AG09319 (cell line): ENCODE measurements at regions not wholly inside any gene's neighbourhood (a gene's known extent, or its start where the extent isn't known, plus 50 kb on each side); places are given as distances from the start of the nearest gene placed in this dataset.
"Not testable (repeated sequence)": the region's sequence is repeated elsewhere in the genome, so short reads cannot be mapped to it uniquely, and the experiment has no call there.

ENCODE experiments used
- DNase-seq: peaks from one replicate; pipeline ENCODE4 v3.0.0-alpha.2; 2010; ENCODE audit warnings: low read depth; ENCODE audit errors: extremely low read depth
- TF ChIP-seq, protein P1 (sequence below): IDR thresholded peaks from 2 replicates; pipeline ENCODE4 v1.5.1; 2011; ENCODE audit warnings: low read depth, mild to moderate bottlenecking, inconsistent platforms, low read length, moderate library complexity

DNA sequence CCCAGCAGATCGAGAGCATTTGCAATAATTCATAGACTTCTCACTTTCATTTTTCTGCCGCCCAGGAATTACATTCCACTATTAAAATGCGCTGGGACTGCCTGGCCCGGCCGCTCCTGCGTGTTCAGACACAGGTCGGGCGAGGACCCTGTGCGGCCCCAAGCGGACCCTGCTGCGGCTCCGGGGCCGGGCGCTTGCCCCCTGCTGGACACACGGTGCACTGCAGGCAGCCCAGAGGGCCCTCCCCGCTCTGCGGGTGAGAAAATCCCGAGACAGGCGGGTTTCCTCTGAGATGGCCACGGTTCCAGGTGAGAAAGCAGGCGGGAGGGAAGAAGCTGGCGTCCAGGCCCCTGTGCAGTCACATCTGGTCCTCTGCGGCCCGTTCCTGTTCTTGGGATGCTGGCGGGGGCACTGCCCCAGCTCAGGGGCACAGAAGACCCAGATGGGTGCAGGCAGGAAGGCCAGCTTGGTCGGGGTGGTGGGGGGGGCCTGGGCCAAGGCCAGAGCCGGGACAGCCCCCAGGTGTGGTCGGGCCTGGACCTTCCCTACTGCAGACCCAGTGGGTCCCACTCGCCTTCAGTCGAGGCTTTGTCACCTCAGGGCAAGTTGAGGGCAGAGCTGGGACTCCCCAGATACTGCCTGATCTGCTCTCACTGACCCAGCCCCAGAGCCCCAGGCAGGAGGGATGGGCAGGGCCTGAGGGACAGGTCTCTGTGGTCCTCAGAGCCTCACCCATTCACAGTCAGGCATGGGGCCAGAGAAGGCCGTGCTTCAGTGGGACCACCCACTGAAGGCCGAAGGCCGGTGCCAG is 135.1 kb downstream of the FAM53A start:
- TF ChIP-seq, protein P1, sequence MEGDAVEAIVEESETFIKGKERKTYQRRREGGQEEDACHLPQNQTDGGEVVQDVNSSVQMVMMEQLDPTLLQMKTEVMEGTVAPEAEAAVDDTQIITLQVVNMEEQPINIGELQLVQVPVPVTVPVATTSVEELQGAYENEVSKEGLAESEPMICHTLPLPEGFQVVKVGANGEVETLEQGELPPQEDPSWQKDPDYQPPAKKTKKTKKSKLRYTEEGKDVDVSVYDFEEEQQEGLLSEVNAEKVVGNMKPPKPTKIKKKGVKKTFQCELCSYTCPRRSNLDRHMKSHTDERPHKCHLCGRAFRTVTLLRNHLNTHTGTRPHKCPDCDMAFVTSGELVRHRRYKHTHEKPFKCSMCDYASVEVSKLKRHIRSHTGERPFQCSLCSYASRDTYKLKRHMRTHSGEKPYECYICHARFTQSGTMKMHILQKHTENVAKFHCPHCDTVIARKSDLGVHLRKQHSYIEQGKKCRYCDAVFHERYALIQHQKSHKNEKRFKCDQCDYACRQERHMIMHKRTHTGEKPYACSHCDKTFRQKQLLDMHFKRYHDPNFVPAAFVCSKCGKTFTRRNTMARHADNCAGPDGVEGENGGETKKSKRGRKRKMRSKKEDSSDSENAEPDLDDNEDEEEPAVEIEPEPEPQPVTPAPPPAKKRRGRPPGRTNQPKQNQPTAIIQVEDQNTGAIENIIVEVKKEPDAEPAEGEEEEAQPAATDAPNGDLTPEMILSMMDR, result peak; percentile 78
- DNase-seq, result not testable (repeated sequence)

DNA sequence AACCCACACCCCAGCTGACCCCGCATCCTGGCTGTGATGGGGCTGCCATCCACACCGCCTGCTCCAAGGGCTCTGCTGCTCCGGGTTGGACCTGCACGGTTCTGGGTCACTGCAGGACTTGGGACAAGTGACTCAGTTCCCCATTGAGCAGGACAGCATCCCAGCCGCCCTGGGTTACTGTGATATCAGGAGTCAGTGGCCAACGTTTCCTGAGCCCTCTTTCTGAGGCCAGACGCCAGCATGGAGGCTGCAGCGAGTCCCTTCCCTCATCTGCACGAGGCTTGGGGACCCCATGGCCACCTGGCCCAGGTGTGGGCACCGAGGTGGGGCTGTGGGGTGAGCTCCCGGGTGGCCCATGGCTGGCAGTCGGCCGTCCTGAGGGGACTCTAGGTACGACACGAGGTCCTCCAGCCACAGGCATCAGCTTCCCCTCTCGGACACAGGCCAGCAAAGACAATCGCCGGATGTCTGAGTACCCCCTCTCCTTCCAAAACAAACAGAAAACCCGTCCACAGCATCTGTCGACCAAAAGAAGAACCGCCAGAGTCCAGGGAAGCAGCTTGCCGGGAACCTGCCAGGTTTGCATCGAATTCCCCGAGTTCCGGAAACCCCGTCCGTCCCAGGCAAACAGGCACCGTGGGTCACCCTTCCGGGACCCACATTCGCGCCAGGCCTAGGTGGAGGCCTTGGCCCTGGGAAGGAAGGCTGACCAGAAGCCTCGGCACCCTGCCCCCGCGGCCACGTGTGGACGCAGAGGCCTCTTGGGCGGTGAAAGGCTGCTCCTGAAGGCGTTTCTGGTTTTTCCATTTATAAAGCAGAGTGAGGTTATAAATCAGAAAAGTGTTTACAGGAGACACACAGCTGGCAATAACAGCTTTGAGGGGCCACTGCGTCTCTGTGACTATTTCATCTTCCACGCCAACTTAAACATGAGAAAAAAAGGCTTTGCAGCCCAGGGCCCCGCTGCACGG is 136.0 kb downstream of the FAM53A start:
- DNase-seq, result no peak
- TF ChIP-seq, protein P1, result no peak

DNA sequence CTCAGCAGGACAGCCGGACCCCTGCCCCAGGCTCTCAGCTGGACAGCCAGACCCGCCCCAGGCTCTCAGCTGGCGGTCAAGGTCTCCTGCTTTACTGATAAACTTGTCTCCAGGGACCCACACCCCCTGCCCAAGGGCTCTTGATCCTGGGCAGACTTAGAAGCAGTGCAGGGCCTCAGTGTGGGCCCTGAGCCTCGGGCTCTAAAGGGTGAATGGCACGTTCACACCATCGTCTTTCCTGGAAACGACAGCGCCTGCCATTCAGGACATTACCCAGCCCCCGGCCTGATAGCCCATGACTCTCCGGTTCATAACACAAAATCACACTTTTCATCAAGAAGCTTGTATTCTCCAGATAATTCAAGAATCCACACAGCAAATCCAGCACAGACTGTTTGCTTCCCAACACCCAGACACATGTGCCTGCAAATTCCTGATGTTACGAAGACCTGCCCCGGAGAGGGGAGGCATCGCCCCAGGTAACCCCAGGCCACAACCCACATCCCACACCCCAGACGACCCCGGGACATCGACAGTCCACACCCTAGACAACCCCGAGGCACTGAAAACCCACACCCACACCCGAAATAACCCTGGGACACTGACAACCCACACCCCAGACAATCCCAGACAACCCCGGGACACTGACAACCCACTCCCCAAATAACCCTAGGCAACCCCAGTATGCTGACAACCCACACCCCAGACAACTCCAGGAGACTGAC is 136.8 kb downstream of the FAM53A start:
- DNase-seq, result no peak
- TF ChIP-seq, protein P1, result no peak

DNA sequence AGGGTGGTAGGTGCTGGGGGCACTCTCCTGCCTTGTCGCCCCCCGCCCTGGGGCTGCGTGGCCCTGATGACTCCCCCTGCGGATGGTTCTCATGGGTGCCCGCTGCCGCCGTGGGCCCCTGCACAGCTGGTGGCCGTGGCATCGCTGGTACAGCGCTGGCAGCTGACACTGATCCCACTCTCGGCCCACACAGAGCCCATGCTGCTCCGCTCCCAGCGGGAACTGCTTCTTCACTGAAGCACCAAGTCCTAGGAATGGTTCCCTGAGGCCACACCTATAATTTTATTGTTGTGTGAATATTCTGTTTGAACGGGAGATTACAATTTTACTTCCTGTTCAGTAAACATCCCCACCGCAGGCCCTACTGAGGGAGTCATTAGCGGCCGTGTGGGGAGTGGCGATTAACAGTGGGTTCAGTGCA is 138.6 kb upstream of the NKX1-1 start:
- TF ChIP-seq, protein P1, result no peak
- DNase-seq, result no peak

DNA sequence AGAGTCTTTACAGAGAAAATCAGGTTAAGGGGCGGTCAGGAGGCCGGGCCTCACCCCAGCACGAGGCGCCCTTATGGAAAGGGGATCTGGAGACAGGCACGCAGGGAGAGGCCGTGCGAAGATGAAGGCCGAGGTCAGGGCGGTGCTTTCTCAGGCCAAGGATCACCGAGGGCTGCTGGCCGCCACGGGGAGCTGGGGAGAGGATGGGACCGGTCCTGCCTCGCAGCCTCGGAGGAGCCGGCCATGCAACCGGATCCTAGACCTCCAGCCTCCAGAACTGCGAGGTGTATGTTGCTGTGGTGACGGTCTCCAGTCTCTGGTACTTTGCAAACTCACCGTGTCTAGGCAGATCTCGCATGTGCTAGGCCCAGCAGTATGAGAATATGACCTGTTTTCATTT is 138.2 kb upstream of the NKX1-1 start:
- not testable (repeated sequence) for DNase-seq

DNA sequence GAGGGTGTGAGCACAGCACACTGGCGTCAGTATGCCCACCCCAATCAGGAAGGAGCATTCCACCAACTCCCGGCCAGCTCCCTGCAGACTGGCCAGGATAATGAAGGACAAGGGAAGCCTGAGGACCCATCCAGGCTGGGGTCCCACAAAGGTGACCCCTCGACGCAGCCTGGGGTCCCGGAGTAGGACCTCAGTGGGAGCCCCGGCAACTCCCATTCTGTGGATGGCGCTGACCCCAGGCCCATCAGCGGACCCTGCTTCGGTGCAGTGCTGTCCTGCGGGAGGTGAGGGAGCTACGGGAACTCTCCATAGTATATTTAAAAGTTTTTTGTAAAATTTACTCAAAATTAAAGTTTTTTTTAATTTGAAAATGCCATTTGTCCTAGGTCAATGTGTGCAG is 137.7 kb upstream of the NKX1-1 start:
- DNase-seq, result no peak
- TF ChIP-seq, protein P1, result no peak

DNA sequence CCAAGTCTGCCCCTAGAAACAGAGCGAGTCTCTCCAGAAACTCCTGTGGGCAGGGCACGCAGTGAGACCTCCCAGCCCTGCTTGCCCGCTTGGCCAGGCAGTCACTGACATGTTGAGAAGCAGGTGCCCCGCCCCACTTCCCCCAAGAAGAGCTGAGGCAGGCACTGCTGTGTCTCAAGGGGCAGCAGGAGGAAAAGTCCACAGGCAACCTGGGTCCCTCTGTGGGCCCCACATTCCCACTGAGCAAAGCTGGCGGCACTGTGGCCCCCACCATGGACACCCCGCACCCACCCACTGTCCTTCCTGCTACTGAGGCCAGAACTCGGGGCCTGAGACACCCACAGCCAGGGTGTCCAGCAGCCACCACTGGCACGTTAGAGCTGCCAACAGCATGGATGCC is 137.3 kb upstream of the NKX1-1 start:
- TF ChIP-seq, protein P1, result no peak
- DNase-seq, result no peak
